ENCODE measurements at regions not wholly inside any gene's neighbourhood (a gene's known extent, or its start where the extent isn't known, plus 50 kb on each side); places are given as distances from the start of the nearest gene placed in this dataset.

GRCh38 chr6:44624226-44624625 lies 236.7 kb downstream of the CDC5L start:
- peak; percentile 52 for DNase-seq (ENCODE audit: low spot score)
- no peaks in the 10 kb centered on the region for H3K9me3 Mint-ChIP-seq
- ATAC-seq, result peak; percentile 56
- H3K27me3 Mint-ChIP-seq (ENCODE audit: low read depth), result peaks cover 8% of the 10 kb centered on the region
- peak overlapping the region; percentile 76; the same call in 1 of the 2 replicates for H3K27ac Mint-ChIP-seq
- POLR2A ChIA-PET, result interaction anchor here (0.6 to 1.7 kb wide), 3 partner anchors 31 to 378 kb away, joined by 3 to 5 read pairs (median 5); partner anchors contain the start of gene HSP90AB1
- peak overlapping the region; percentile 36; the same call in 1 of the 2 replicates for H3K4me3 Mint-ChIP-seq
- H3K36me3 Mint-ChIP-seq, result no peaks in the 10 kb centered on the region
- H3K4me1 Mint-ChIP-seq, result peaks cover 77% of the 10 kb centered on the region
- TF ChIP-seq FOXP1 (CRISPR knock-in tag; IDR thresholded peaks at IDR 0.05; ENCODE audit: borderline replicate concordance) (no peak), PRDM15 (CRISPR knock-in tag; IDR thresholded peaks at IDR 0.05) (no peak), KAT7 (CRISPR knock-in tag; IDR thresholded peaks at IDR 0.05; ENCODE audit: borderline replicate concordance) (no peak), ZNF138 (CRISPR knock-in tag; conservative IDR thresholded peaks at IDR 0.05) (no peak)
- CTCF ChIA-PET, result interaction anchor here (0.6 to 2.6 kb wide), 7 partner anchors 21 to 1082 kb away, joined by 3 to 29 read pairs (median 5); partner anchors contain the start of gene AARS2

GRCh38 chr6:44624936-44625573 lies 237.5 kb downstream of the CDC5L start:
- Mint-ChIP-seq H3K9me3 (no peaks in the 10 kb centered on the region), H3K27me3 (ENCODE audit: low read depth) (peaks cover 4% of the 10 kb centered on the region), H3K4me3 (no peak overlapping the region), H3K36me3 (no peaks in the 10 kb centered on the region), H3K4me1 (peaks cover 83% of the 10 kb centered on the region), H3K27ac (peak overlapping the region; percentile 93)
- TF ChIP-seq ZNF263 (CRISPR knock-in tag; IDR thresholded peaks at IDR 0.05; ENCODE audit: low read depth) (no peak), ATF1 (CRISPR knock-in tag; IDR thresholded peaks at IDR 0.05) (no peak), GRHL2 (CRISPR knock-in tag; IDR thresholded peaks at IDR 0.05; ENCODE audit: insufficient replicate concordance, severe bottlenecking) (no peak), ESRRA (CRISPR knock-in tag; IDR thresholded peaks at IDR 0.05; ENCODE audit: borderline replicate concordance) (no peak), ELF4 (CRISPR knock-in tag; IDR thresholded peaks at IDR 0.05; ENCODE audit: low read depth) (no peak), CTCF (IDR thresholded peaks at IDR 0.05) (no peak), SMAD3 (CRISPR knock-in tag; IDR thresholded peaks at IDR 0.05; ENCODE audit: borderline replicate concordance) (no peak)
- DNase-seq (ENCODE audit: low spot score) (no peak), ATAC-seq (peak; percentile 32)
- CTCF ChIA-PET, result interaction anchor here (0.7 to 2.6 kb wide), 4 partner anchors 20 to 150 kb away, joined by 3 to 29 read pairs (median 10); no protein-coding TSS in a partner anchor
- POLR2A ChIA-PET, result interaction anchor here (1.7 kb wide), 1 partner anchor 32 kb away, joined by 5 read pairs; no protein-coding TSS in a partner anchor

GRCh38 chr6:44625996-44626395 lies 238.5 kb downstream of the CDC5L start:
- no peak for ATAC-seq
- Mint-ChIP-seq H3K36me3 (no peaks in the 10 kb centered on the region), H3K4me3 (no peak overlapping the region), H3K4me1 (peaks cover 80% of the 10 kb centered on the region), H3K9me3 (no peaks in the 10 kb centered on the region), H3K27me3 (ENCODE audit: low read depth) (peaks cover 4% of the 10 kb centered on the region), H3K27ac (0 out of 2 replicates have a peak overlapping the region, but pooled peaks have one; percentile 13)
- CTCF ChIA-PET, result interaction anchor here (2.6 to 8.4 kb wide), 2 partner anchors 32 to 151 kb away, joined by 15 to 186 read pairs; no protein-coding TSS in a partner anchor
- DNase-seq (ENCODE audit: low spot score), result no peak
- POLR2A ChIA-PET, result no interaction called here
- TF ChIP-seq ERG (CRISPR knock-in tag; IDR thresholded peaks at IDR 0.05) (no peak), ATF2 (CRISPR knock-in tag; IDR thresholded peaks at IDR 0.05; ENCODE audit: borderline replicate concordance, low read depth) (no peak), ATF6 (CRISPR knock-in tag; IDR thresholded peaks at IDR 0.05) (no peak), ZNF425 (CRISPR knock-in tag; conservative IDR thresholded peaks at IDR 0.05) (no peak), HMGA2 (CRISPR knock-in tag; IDR thresholded peaks at IDR 0.05) (no peak), ATF1 (CRISPR knock-in tag; IDR thresholded peaks at IDR 0.05) (no peak), ATF3 (CRISPR knock-in tag; conservative IDR thresholded peaks at IDR 0.05) (no peak)
